Mucosa of gallbladder (tissue), 1 donor: ENCODE measurements at regions not wholly inside any gene's neighbourhood (a gene's known extent, or its start where the extent isn't known, plus 50 kb on each side); places are given as distances from the start of the nearest gene placed in this dataset.

Experiments
- DNase-seq: peaks from one replicate; pipeline ENCODE4 v3.0.0-alpha.2; 2020; ENCODE audit warnings: low spot score
- donor health status: DM: no; HTN: no; CAD: no.

DNA sequence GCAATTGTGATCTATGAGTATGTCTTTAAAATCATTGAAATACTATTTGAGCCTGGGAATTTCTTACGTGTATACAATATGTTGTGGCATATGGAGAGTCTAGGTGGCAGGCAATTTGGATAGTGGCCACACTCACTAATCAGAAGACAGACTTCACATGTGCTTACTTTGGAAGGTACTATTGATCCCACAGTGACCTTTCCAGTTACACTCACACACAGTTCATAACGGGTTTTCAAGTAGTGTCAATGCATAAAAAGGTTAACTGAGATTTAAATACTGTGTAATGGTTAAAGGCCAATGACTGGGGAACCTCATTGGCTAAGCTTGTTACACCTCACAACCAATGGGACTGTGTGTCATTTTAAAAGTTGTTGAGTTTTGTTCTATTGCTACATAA, 783.2 kb downstream of the RPA4 start:
- DNase-seq, result no peak

DNA sequence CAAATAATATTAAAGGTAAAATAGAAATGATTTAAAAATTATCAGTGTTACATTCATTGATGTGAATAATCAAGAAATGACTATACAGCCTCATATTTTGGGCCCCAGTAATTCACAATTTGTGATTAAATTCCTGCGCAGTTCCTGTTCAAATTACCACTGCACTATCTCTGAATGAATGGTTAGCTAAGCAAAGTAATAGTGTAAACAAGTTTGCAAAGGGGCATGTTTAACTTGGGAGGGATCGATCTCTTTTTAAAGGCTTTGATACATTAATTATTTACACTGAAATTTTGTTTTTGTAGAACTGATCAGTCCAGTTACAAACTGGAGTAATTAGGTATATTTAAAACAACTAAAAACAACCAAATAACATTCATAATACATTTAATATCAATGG, 784.4 kb downstream of the RPA4 start:
- DNase-seq, result no peak

DNA sequence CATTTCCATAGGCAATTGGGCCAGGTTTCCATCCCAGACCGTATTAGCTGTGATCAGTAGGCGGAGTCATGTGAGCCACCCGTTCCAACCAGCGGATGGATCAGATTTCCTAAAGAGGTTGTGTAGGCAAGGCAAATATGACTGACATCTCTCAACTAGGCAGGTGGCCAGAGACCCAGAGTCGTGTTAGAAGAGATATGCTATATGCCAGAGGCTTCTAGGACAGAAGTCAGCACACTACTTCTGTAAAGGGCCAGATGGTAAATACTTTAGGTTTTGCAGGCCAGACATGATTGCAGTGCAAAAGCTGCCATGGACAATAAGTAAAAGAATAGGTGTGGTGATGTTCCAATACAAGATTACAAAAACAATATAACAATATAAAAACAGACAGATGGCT, 788.4 kb downstream of the RPA4 start:
- no peak for DNase-seq

DNA sequence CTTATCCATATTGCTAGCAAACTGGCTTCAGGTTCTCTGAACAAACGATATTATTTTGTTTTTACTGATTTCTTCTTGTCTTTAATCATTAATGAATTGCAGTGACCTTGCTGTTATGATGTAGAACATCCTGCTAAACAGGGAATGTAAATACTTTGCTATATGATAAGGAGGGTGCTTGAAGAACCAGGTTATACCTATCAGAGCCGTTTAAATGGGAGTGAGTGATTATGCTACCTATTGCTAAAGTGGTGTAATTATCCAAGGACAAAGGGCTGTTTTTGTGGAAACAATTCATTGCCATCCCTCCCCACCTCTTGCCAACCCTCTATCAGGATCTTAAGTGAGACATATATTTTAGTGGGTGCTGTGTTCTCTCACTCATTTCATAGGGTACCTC, 788.9 kb downstream of the RPA4 start:
- no peak for DNase-seq

DNA sequence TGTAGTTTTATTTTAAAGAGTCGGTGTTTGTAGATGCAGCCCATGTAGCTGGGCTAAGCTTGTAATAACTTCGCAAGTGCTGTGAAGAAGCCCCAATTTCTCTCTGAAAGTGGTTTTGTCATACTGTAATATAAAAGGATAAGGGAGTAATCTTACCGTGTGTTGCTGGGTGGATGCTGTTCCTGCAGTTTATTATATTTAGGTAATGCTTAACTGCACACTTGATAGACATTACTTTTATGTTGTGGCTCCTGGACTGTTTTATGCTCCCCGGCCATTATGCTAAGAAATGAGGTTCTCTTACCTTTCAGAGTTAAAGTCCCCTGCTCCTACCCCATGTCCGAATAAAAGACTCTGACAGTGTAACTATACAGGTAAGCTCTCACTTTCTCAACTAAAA, 789.4 kb downstream of the RPA4 start:
- no peak for DNase-seq

DNA sequence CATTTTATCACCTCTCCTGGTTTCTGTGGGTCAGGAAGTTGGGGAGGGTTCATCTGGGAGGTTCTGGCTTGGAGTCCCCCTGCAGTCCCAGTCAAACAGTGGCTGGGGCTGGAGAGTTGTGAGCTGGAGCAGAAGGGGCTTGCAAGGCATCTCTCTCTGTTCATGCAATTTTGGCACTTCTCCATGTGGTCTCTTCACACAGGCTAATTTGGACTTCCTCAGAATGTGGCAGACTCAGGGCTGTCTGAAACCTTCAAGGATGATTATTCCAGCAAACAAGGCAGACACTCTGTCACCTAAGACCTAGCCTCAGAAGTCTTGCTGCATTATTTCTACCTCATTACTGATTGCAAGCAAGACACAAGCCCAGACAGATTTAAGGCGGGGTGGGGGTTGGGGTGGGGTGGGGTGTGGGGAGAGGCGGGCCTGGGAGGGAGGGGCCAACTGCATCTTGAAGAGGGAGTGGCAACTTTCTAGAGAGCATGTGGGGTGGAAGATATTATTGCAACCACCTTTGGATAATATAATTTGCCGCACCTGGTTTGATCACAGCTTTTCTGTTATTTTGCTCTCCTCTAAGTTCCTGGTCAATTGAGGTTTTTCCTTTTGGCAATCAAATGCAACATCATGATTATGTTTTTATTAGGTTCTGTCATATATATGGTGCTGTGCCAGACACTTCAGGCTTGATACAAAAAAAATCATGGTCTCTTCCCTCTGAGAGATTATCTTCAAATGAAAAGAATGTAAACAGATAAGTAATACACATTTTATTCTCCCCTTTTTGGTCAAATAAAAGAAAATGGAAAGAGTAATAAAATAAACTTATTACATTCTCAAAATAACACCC, 799.5 kb downstream of the RPA4 start:
- no peak for DNase-seq

DNA sequence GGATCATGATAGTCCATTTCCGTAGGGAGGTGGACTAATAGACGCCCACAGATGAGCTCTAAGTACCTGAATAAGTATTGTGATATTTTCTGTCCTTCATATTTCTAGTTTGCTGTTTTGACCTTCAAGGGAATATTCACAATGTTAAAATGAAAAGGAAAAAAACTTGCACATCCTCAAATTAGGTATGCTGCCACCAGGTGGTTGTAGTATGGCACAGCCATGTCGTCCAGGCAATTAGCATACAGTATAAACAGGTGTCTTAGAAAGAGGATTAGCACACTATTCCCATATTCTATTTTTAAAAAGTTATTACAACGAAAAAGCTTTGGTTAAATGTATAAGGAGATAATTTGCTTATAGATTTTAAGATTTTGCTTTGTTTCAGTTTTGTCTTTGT, 802.0 kb downstream of the RPA4 start:
- DNase-seq, result no peak

DNA sequence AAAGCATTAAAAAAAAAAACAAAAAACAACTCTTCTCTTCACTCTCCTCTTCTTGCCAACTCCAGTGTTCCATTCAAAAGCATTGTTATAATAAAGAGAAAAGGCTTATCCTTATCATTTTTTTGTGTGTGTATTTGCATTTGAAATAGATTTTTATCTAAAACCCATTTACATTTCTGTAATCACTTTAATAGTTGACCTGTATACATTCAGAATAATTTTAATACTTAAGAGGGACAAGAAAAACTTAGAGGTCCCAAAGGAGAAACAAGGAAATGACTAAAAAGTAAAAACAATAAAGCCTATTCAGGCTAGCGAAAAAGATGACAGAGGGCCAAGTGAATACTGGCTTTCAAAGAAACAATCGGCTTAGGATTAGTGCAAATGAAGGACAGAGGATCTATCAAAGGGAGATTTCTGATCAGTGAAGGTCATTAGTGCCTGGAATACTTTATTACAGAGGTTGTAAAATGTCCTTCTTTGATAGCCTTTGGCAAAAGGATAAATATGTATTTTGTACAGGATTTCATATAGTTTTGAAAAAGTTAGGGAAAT, 808.3 kb downstream of the RPA4 start:
- no peak for DNase-seq

DNA sequence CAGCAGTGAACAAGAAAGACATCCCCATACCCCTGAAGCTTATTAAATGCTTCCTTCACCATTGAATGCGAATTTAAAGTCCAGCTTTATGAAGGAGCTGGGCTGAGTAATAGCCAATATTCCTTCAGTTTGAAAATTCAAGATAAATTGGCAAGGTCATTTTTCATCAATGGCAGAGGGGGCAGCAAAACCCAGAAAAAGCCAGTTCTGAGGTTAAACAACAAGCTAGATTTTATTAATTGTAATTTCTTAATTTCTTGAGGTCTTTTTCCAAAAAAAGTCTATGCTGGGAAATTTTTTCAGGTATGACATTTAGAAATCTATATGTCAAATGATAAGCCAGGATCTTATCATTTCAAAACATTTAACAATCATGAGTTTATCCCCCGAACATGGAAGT, 808.9 kb downstream of the RPA4 start:
- no peak for DNase-seq

DNA sequence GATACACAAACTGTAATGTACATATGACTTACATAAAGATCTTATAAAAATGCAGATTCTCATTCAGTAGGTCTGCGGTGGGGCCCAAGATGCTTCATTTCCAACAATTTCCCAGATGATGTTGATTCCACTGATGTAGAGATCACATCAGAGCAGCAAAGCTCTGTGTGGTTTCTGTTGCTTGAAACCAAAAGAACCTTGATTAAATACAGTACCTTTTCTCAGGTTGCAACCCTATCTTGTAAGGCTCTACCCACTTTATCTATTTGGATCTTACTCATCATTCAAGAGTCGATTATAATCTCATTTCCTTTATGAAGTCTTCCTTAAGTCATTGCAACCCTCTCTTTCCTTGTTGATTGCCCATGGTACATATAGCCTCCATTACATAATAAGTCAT, 816.8 kb downstream of the RPA4 start:
- DNase-seq, result no peak

DNA sequence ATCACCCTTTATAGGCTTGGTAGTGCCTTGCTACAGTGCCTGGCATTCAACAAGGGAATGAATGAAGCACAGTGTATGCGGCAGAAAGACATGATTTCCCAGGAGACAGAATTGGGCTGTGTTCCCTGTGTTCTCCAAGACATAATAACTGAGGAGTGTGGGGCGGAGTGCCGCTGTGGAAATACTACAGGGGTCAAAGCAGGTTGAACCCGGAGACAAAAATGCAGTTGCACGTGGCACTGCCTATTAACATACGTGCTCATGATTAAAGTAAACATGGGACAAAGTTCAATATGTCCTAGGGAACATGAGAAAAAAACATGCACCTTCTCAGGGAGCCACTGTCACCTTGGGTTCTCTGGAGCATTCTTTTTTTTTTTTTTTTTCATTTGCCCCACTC, 820.8 kb downstream of the RPA4 start:
- DNase-seq, result no peak

DNA sequence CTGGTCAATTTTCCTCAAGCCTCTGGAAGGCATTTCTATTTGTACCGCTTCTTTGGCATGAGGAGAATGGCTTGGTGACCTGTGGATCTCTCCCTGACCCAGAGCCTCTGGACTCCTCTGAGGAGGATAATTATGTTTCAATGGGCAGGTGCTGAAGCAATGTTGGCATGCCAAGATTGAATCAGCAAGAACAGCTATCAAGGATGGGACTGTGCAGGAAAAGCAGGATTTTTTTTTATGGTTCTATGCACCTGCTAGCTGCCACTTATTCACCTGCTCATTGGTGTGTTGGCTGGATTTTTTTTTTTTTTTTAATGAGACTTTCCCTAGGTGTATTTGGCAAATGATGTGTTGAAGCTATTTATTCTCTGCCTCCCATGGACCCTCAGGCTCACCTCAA, 821.2 kb downstream of the RPA4 start:
- DNase-seq, result no peak

DNA sequence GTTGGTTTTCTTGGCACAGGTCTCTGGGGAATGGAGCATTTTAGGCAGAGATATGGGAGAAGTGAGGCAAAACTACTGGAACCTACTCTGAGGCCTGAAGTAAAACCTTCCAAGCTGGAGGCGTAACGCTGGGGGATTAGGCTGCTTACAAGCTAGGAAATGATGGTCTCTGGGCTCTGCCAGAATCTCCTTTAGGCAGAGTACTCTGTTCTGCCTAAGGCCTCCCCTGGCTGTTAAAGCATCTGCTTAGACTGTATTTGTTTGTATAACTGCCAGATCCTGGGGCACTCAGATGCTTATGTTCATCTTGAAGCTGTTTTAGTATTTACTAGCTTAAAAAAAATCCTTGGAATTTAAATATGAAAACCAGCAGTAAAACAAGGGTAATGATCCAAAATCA, 822.2 kb downstream of the RPA4 start:
- no peak for DNase-seq

DNA sequence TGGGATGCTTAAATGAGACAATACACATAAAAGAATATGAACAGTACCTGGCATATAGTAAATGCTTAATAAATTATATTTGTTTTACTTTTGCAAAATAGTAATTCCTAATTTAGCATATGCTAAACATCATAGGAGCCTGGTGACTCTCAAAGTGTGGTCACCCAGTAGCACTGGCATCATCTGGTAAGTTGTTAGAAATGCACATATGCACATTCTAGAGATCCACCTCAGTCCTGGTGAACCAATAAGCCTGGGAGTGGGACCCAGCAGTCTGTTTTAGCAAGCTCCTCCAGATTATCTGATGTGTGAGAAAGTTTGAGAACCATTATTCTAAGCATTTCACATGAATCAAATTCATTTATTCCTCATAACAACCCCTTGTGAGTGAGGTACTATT, 830.4 kb downstream of the RPA4 start:
- DNase-seq, result no peak

DNA sequence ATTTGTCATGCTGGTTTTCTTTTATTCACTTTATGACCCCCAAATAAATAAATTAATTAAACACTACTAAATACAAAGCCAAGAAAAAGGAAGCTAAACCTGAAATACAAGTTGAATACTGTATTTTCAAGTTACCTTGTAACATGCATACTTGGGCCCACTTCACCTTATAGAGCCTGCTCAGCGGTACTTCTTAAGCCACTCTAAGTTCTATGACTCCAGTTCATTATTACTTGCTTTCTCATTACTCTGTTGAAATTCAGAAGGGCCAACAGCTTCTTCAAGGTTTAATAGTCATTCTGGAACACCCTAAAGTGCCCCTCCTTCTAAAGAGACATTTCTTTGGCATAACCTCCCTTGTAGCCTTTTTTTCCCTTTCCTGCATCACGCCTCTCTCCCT, 844.5 kb downstream of the RPA4 start:
- no peak for DNase-seq

DNA sequence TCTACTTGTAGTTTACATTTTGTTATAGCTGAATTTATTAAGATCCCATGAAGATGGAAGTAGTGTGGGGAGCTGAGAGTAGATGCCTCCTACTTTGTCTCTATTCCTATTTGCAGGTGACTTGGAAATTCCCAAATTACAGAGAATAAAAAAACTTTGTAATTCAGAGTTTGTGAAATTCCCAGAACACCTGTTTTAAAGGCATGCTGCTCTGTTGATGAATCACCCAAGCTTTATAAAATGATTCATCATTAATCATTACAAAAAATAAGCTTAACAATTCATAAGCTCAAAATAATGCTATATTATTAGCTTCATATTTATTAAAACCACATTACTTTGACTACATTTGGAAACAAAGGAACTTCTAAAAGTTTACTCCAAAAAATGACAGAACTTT, 856.3 kb downstream of the RPA4 start:
- no peak for DNase-seq

DNA sequence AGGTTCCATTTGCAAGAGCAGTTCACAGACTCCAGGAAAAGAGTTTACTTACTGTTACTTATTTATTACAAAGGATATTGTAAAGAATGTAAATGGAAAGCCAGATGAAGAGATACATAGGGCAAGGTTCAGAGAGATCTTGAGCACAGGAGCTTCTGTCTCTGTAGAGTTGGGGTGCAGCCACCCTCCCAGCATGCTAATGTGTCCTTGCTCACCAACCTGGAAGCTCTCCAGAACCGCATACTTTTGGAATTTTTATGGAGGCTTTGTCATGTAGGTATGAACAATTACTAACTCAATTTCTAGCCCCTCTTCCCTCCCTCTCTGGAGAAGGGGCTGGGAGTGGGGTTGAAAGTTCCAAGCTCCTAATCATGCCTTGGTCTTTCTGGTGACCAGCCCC, 857.2 kb downstream of the RPA4 start:
- DNase-seq, result no peak

DNA sequence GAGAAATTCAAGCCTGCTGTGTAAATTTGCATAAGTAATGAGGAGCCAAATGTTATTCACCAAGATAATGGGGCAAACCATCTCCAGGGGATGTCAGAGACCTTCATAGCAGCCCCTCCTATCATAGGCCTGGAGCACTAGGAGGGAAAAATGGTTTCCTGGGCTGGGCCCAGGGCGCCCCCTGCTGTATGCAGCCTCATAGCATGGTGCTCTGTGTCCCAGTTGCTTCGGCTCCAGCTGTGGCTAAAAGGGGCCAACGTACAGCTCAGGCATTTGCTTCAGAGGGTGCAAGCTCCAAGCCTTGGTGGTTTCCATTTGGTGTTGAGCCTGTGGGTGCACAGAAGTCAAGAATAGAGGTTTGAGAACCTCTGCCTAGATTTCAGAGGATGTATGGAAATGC, 859.3 kb downstream of the RPA4 start:
- DNase-seq, result no peak

DNA sequence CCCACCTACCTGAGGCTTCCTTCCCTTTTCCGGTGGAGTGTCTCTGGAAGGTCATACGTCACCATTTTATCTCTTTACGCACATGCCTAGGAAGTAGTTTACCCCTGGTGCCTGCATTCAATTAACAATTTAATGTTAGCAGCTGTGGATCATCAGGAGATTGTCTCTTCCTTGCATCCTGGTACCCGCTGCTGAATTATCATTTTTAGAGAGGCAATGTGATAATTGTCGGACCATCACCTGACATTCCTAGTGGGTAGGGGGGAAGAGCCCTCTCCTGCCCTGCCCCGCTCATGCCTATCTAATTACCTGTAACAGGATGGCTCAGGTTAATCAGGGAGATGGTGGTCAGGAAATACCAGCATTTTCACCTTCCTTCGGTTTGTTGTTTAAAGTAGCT, 863.6 kb downstream of the RPA4 start:
- no peak for DNase-seq

DNA sequence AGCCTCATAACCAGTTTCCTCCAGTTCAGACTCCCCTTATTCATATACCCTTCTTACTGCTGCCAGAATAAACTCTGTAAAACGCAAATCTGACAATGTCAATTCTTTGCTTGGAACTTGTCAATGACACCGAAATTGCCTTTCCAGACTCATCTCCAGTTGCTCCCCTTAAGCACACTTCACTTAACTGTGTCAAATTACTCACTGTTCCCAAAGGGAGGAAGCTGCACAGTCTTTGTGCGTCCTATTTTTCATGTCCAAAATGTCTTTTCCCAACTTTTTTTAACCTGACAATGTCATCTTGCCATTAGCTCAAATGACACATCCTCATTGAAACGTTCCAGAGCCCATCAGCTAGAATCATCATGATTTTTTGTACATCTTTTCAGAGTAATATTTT, 867.3 kb downstream of the RPA4 start:
- DNase-seq, result no peak

DNA sequence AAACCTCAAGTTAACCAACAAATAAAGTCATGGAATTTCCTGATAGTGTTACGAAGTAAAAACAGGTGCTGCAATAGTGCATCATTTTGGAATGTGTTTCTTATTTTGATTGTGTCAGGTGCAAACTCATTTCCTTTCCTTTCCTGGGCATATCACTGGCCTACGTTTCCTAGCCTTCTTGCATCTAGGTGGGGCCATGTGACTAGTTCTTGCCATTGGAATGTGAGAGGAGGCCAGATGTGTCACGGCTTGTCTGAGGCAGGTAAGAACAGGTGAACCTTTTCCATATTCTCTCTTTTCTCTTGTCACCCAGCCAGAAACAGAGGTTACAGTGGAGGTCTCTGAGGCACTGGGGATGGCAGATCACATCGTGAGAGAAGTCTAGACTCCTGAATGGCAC, 868.0 kb downstream of the RPA4 start:
- no peak for DNase-seq

DNA sequence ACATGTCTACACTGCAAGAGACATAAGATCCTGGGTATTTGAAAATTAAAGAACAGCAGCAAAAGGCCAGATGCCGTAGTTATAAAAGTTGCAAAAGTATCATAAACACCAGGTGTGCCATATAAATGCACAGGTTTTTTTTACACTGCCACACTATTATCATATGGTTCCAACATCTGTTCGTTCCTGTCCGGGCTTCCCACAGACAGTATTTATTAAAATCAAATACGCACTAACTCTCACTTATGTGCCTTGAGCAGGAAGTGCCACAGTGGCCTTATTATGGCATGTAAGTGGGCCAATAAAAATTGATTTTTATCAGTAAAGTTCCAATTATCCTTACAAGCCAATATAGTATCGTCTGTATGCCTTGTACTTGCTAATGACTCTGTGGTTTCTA, 873.2 kb downstream of the RPA4 start:
- no peak for DNase-seq

DNA sequence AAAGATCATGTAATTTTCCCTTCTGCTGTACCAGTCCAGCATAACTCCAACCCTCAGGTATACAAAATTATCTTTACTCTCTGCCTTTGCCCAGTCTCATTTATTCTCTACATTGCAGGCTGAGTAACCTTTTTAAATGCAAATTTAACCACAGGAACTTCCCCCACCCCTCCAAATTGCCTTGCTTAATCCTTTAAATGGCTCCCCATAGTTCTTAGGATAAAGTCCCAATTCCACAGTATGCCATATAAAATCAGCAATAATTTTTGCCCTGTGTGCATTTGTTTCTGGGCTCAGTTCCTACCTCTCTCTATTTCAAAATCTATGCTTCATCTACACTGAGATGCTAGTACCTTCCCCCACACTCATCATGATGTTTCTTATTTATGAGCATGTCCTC, 879.7 kb downstream of the RPA4 start:
- DNase-seq, result no peak

DNA sequence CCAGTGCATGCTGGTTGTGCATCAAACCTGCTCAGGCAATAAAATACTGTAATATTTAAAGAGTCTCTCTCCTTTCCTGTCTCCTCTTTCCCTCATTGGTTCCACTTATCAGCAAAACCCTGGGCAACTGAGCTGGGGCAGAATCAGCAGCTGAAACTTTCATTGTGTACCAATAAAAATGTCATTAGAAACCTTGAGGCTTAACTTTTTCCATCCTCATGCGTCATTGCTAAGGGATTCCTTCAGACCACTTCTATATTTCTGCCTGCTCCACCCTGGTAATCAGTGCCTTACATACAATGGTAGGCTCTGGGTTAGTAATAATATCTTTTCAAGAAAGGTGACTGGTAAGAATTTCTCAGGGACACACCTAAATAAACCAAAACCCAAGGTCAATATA, 880.3 kb downstream of the RPA4 start:
- DNase-seq, result no peak
